Activated CD8-positive, alpha-beta memory T cell treated with anti-CD3 and anti-CD28 coated beads, Interleukin-2, amount 10 ng/mL, durations not matched to agents 7 days and 5 days (primary cell): ENCODE measurements at regions not wholly inside any gene's neighbourhood (a gene's known extent, or its start where the extent isn't known, plus 50 kb on each side); places are given as distances from the start of the nearest gene placed in this dataset.

Experiments
- ATAC-seq: fragments of 150-1000 bp; cut with Tn5 transposase; one replicate; pipeline ENCODE4 v1.10.0; 2021; ENCODE audit warnings: moderate library complexity
- CTCF ChIA-PET: fragments of 350-600 bp; sonication (Branson Sonifier 250); formaldehyde crosslinking; loops from one replicate; lab custom pipeline; 2021; ENCODE audit warnings: antibody characterized with exemption; lab: Charles Lee
- DNase-seq: peaks from one replicate; pipeline ENCODE4 v3.0.0-alpha.2; 2020
- H3K27ac Mint-ChIP-seq: one replicate; pipeline ENCODE4 v1.8.0; 2021; ENCODE audit warnings: mild to moderate bottlenecking, mixed read lengths
- H3K27me3 Mint-ChIP-seq: one replicate; pipeline ENCODE4 v1.8.0; 2021; ENCODE audit warnings: mixed read lengths
- H3K36me3 Mint-ChIP-seq: one replicate; pipeline ENCODE4 v1.8.0; 2021; ENCODE audit warnings: mild to moderate bottlenecking, mixed read lengths
- H3K4me1 Mint-ChIP-seq: one replicate; pipeline ENCODE4 v1.8.0; 2021; ENCODE audit warnings: mixed read lengths
- H3K4me3 Mint-ChIP-seq: one replicate; pipeline ENCODE4 v1.8.0; 2021; ENCODE audit warnings: mild to moderate bottlenecking, moderate library complexity, mixed read lengths
- H3K9me3 Mint-ChIP-seq: one replicate; pipeline ENCODE4 v1.8.0; 2022; ENCODE audit warnings: low read depth, mixed read lengths

- Mint-ChIP-seq H3K9me3 (no peaks in the 10 kb centered on the region), H3K27ac (peak overlapping the region; percentile 75), H3K4me1 (peaks cover 33% of the 10 kb centered on the region), H3K4me3 (peak overlapping the region; percentile 25), H3K27me3 (peaks cover 20% of the 10 kb centered on the region), H3K36me3 (peaks cover 2% of the 10 kb centered on the region)
- peak; percentile 31 for ATAC-seq
- DNase-seq, result no peak
- CTCF ChIA-PET, result interaction anchor here (1.0 to 1.6 kb wide), 3 partner anchors 170 to 239 kb away, joined by 3 read pairs; no protein-coding TSS in a partner anchor
Measured at GRCh38 chr21:35222021-35222420, 172.9 kb upstream of the RUNX1 start.

GRCh38 chr21:35220301-35220700 lies 171.2 kb upstream of the RUNX1 start:
- CTCF ChIA-PET, result no interaction called here
- peaks cover 27% of the 10 kb centered on the region for H3K4me1 Mint-ChIP-seq
- H3K36me3 Mint-ChIP-seq, result peaks cover 2% of the 10 kb centered on the region
- no peak overlapping the region for H3K4me3 Mint-ChIP-seq
- ATAC-seq (no peak), DNase-seq (no peak)
- H3K27ac Mint-ChIP-seq, result no peak overlapping the region
- peaks cover 17% of the 10 kb centered on the region for H3K27me3 Mint-ChIP-seq
- no peaks in the 10 kb centered on the region for H3K9me3 Mint-ChIP-seq

GRCh38 chr21:35219719-35220118 lies 170.6 kb upstream of the RUNX1 start:
- DNase-seq, result no peak
- H3K36me3 Mint-ChIP-seq, result peaks cover 2% of the 10 kb centered on the region
- H3K4me3 Mint-ChIP-seq, result no peak overlapping the region
- ATAC-seq, result no peak
- H3K9me3 Mint-ChIP-seq, result no peaks in the 10 kb centered on the region
- CTCF ChIA-PET, result no interaction called here
- H3K4me1 Mint-ChIP-seq, result peaks cover 27% of the 10 kb centered on the region
- H3K27ac Mint-ChIP-seq, result no peak overlapping the region
- peaks cover 13% of the 10 kb centered on the region for H3K27me3 Mint-ChIP-seq

GRCh38 chr21:35219291-35219690 lies 170.2 kb upstream of the RUNX1 start:
- CTCF ChIA-PET, result no interaction called here
- Mint-ChIP-seq H3K36me3 (peaks cover 2% of the 10 kb centered on the region), H3K27ac (no peak overlapping the region), H3K9me3 (no peaks in the 10 kb centered on the region), H3K27me3 (peaks cover 13% of the 10 kb centered on the region), H3K4me3 (no peak overlapping the region), H3K4me1 (peaks cover 27% of the 10 kb centered on the region)
- DNase-seq (no peak), ATAC-seq (no peak)

- Mint-ChIP-seq H3K9me3 (no peaks in the 10 kb centered on the region), H3K36me3 (peaks cover 2% of the 10 kb centered on the region), H3K4me3 (no peak overlapping the region), H3K4me1 (peaks cover 19% of the 10 kb centered on the region), H3K27me3 (no peaks in the 10 kb centered on the region), H3K27ac (no peak overlapping the region)
- DNase-seq, result no peak
- CTCF ChIA-PET, result no interaction called here
- ATAC-seq, result no peak
Measured at GRCh38 chr21:35217504-35218060, 168.5 kb upstream of the RUNX1 start.

GRCh38 chr21:35216996-35217395 lies 167.9 kb upstream of the RUNX1 start:
- peaks cover 14% of the 10 kb centered on the region for H3K4me1 Mint-ChIP-seq
- DNase-seq, result no peak
- peaks cover 2% of the 10 kb centered on the region for H3K36me3 Mint-ChIP-seq
- no peaks in the 10 kb centered on the region for H3K9me3 Mint-ChIP-seq
- H3K27me3 Mint-ChIP-seq, result no peaks in the 10 kb centered on the region
- no peak overlapping the region for H3K27ac Mint-ChIP-seq
- H3K4me3 Mint-ChIP-seq, result no peak overlapping the region
- ATAC-seq, result no peak
- CTCF ChIA-PET, result interaction anchor here (1.1 kb wide), 1 partner anchor 10 kb away, joined by 3 read pairs; no protein-coding TSS in a partner anchor

GRCh38 chr21:35215870-35216269 lies 166.8 kb upstream of the RUNX1 start:
- CTCF ChIA-PET, result interaction anchor here (1.1 to 1.4 kb wide), 3 partner anchors 8 to 470 kb away, joined by 3 read pairs; no protein-coding TSS in a partner anchor
- H3K36me3 Mint-ChIP-seq, result peaks cover 2% of the 10 kb centered on the region
- no peak overlapping the region for H3K4me3 Mint-ChIP-seq
- DNase-seq, result no peak
- ATAC-seq, result no peak
- H3K4me1 Mint-ChIP-seq, result peaks cover 8% of the 10 kb centered on the region
- H3K9me3 Mint-ChIP-seq, result no peaks in the 10 kb centered on the region
- H3K27ac Mint-ChIP-seq, result no peak overlapping the region
- no peaks in the 10 kb centered on the region for H3K27me3 Mint-ChIP-seq

GRCh38 chr21:35212393-35213127 lies 163.5 kb upstream of the RUNX1 start:
- Mint-ChIP-seq H3K36me3 (no peaks in the 10 kb centered on the region), H3K27me3 (peaks cover 6% of the 10 kb centered on the region), H3K27ac (no peak overlapping the region), H3K4me3 (no peak overlapping the region), H3K4me1 (peaks cover 2% of the 10 kb centered on the region), H3K9me3 (no peaks in the 10 kb centered on the region)
- ATAC-seq (no peak), DNase-seq (no peak)
- CTCF ChIA-PET, result no interaction called here

GRCh38 chr21:35211782-35212181 lies 162.7 kb upstream of the RUNX1 start:
- Mint-ChIP-seq H3K27ac (no peak overlapping the region), H3K4me1 (no peaks in the 10 kb centered on the region), H3K4me3 (no peak overlapping the region), H3K36me3 (no peaks in the 10 kb centered on the region), H3K27me3 (peaks cover 6% of the 10 kb centered on the region), H3K9me3 (no peaks in the 10 kb centered on the region)
- DNase-seq (no peak), ATAC-seq (no peak)
- CTCF ChIA-PET, result no interaction called here

GRCh38 chr21:35210093-35210492 lies 161.0 kb upstream of the RUNX1 start:
- Mint-ChIP-seq H3K4me3 (no peak overlapping the region), H3K27me3 (peaks cover 7% of the 10 kb centered on the region), H3K9me3 (no peaks in the 10 kb centered on the region), H3K27ac (no peak overlapping the region), H3K4me1 (peaks cover 4% of the 10 kb centered on the region), H3K36me3 (no peaks in the 10 kb centered on the region)
- CTCF ChIA-PET, result no interaction called here
- DNase-seq (no peak), ATAC-seq (no peak)

GRCh38 chr21:35208810-35209517 lies 159.9 kb upstream of the RUNX1 start:
- Mint-ChIP-seq H3K4me3 (no peak overlapping the region), H3K27ac (no peak overlapping the region), H3K27me3 (peaks cover 12% of the 10 kb centered on the region), H3K4me1 (peaks cover 8% of the 10 kb centered on the region), H3K9me3 (no peaks in the 10 kb centered on the region), H3K36me3 (no peaks in the 10 kb centered on the region)
- CTCF ChIA-PET, result no interaction called here
- DNase-seq, result no peak
- ATAC-seq, result no peak

GRCh38 chr21:35208104-35208503 lies 159.0 kb upstream of the RUNX1 start:
- CTCF ChIA-PET, result interaction anchor here (1.0 kb wide), 1 partner anchor 8 kb away, joined by 3 read pairs; no protein-coding TSS in a partner anchor
- Mint-ChIP-seq H3K4me3 (no peak overlapping the region), H3K4me1 (peaks cover 8% of the 10 kb centered on the region), H3K36me3 (no peaks in the 10 kb centered on the region), H3K9me3 (no peaks in the 10 kb centered on the region), H3K27ac (no peak overlapping the region), H3K27me3 (peaks cover 19% of the 10 kb centered on the region)
- no peak for ATAC-seq
- DNase-seq, result no peak

- Mint-ChIP-seq H3K4me1 (peaks cover 8% of the 10 kb centered on the region), H3K27me3 (peaks cover 19% of the 10 kb centered on the region), H3K9me3 (no peaks in the 10 kb centered on the region), H3K27ac (no peak overlapping the region), H3K4me3 (no peak overlapping the region), H3K36me3 (no peaks in the 10 kb centered on the region)
- ATAC-seq, result no peak
- CTCF ChIA-PET, result interaction anchor here (1.0 kb wide), 1 partner anchor 9 kb away, joined by 3 read pairs; no protein-coding TSS in a partner anchor
- DNase-seq, result no peak
Measured at GRCh38 chr21:35207322-35207721, 158.2 kb upstream of the RUNX1 start.
